Osteoblast (primary cell): ENCODE measurements at regions not wholly inside any gene's neighbourhood (a gene's known extent, or its start where the extent isn't known, plus 50 kb on each side); places are given as distances from the start of the nearest gene placed in this dataset.
"Not testable (repeated sequence)": the region's sequence is repeated elsewhere in the genome, so short reads cannot be mapped to it uniquely, and the experiment has no call there.

Source experiments
- DNase-seq: peaks from one replicate; pipeline ENCODE4 v3.0.0; 2011; ENCODE audit warnings: low spot score, mixed read lengths; ENCODE audit not compliant: insufficient read length; ENCODE audit errors: missing footprints
- H2AFZ ChIP-seq: 2 replicates; pipeline ENCODE4 v1.6.0; 2011; ENCODE audit warnings: mild to moderate bottlenecking, low read length
- H3K27ac ChIP-seq: 2 replicates; pipeline ENCODE4 v1.5.1; 2011; ENCODE audit warnings: mild to moderate bottlenecking, low read depth, low read length, moderate library complexity
- H3K27me3 ChIP-seq: 2 replicates; pipeline ENCODE4 v1.6.0; 2012; ENCODE audit warnings: mild to moderate bottlenecking, control low read depth, inconsistent platforms, low read length, moderate library complexity; ENCODE audit not compliant: insufficient read depth
- H3K36me3 ChIP-seq: 2 replicates; pipeline ENCODE4 v1.5.1; 2011; ENCODE audit warnings: mild to moderate bottlenecking, low read length, control low read depth, moderate library complexity; ENCODE audit not compliant: insufficient read depth
- H3K4me1 ChIP-seq: 2 replicates; pipeline ENCODE4 v1.5.1; 2011; ENCODE audit warnings: mild to moderate bottlenecking, low read length, control low read depth, moderate library complexity; ENCODE audit not compliant: insufficient read depth
- H3K4me2 ChIP-seq: 2 replicates; pipeline ENCODE4 v1.6.0; 2011; ENCODE audit warnings: mild to moderate bottlenecking, low read length; ENCODE audit not compliant: insufficient read depth
- H3K4me3 ChIP-seq: fragments of 200-600 bp; sonication (generic); 3 replicates; pipeline ENCODE4 v1.5.1; 2012; ENCODE audit warnings: mild to moderate bottlenecking, low read length, inconsistent platforms; ENCODE audit not compliant: insufficient read depth
- H3K79me2 ChIP-seq: 2 replicates; pipeline ENCODE4 v1.6.0; 2012; ENCODE audit warnings: mild to moderate bottlenecking, low read length, control low read depth, inconsistent platforms; ENCODE audit not compliant: insufficient read depth
- H3K9me3 ChIP-seq: 2 replicates; pipeline ENCODE4 v1.5.1; 2011; ENCODE audit warnings: low read depth, low read length, control low read depth
- H4K20me1 ChIP-seq: 2 replicates; pipeline ENCODE4 v1.6.0; 2012; ENCODE audit warnings: mild to moderate bottlenecking, low read length, control low read depth; ENCODE audit not compliant: insufficient read depth
- TF ChIP-seq, protein P1 (sequence below): IDR thresholded peaks from 2 replicates; pipeline ENCODE4 v1.5.1; 2011; ENCODE audit warnings: mild to moderate bottlenecking, low read depth, low read length, moderate library complexity; ENCODE audit errors: extremely low read depth

DNA sequence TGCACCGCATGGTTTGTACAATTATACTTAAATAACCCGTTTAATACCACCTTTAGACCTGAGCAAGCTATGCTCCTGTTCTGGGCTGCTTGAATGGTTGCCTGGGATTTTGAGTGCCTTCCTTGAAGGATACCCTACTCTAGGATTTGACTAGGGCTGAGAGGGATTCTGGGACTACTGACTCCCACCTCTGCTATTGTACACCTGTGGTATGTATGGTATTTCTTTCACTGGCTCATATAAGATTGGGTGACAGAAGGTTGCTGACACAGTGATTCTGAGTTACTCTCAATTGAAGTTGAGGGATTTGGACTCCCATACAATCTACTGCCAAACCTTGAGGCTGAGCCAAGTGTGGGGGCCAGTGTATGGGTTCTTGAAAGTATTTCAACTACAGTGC, 494.4 kb upstream of the SEMA3D start:
- H2AFZ ChIP-seq, result no peak overlapping the region
- H4K20me1 ChIP-seq, result no peaks in the 10 kb centered on the region
- H3K4me1 ChIP-seq, result no peaks in the 10 kb centered on the region
- H3K79me2 ChIP-seq, result no peaks in the 10 kb centered on the region
- H3K4me3 ChIP-seq, result no peak overlapping the region
- H3K9me3 ChIP-seq, result no peaks in the 10 kb centered on the region
- DNase-seq, result no peak
- H3K4me2 ChIP-seq, result no peak overlapping the region
- no peaks in the 10 kb centered on the region for H3K27me3 ChIP-seq
- H3K27ac ChIP-seq, result no peak overlapping the region
- TF ChIP-seq, protein P1, sequence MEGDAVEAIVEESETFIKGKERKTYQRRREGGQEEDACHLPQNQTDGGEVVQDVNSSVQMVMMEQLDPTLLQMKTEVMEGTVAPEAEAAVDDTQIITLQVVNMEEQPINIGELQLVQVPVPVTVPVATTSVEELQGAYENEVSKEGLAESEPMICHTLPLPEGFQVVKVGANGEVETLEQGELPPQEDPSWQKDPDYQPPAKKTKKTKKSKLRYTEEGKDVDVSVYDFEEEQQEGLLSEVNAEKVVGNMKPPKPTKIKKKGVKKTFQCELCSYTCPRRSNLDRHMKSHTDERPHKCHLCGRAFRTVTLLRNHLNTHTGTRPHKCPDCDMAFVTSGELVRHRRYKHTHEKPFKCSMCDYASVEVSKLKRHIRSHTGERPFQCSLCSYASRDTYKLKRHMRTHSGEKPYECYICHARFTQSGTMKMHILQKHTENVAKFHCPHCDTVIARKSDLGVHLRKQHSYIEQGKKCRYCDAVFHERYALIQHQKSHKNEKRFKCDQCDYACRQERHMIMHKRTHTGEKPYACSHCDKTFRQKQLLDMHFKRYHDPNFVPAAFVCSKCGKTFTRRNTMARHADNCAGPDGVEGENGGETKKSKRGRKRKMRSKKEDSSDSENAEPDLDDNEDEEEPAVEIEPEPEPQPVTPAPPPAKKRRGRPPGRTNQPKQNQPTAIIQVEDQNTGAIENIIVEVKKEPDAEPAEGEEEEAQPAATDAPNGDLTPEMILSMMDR, result no peak
- H3K36me3 ChIP-seq, result no peaks in the 10 kb centered on the region

DNA sequence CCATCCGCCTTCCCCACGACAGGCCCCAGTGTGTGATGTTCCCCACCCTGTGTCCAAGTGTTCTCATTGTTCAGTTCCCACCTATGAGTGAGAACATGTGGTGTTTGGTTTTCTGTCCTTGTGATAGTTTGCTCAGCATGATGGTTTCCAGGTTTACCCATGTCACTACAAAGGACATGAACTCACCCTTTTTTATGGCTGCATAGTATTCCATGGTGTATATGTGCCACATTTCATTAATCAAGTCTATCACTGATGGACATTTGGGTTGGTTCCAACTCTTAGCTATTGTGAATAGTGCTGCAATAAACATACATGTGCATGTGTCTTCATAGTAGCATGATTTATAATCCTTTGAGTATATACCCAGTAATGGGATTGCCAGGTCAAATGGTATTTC, 488.2 kb upstream of the SEMA3D start:
- not testable (repeated sequence) for H3K36me3 ChIP-seq, H3K27ac ChIP-seq, H2AFZ ChIP-seq, H3K4me3 ChIP-seq, H3K79me2 ChIP-seq, H3K9me3 ChIP-seq, H3K4me1 ChIP-seq, DNase-seq, H3K27me3 ChIP-seq, H3K4me2 ChIP-seq, H4K20me1 ChIP-seq

GRCh38 chr7:85673876-85674275, 487.0 kb upstream of the SEMA3D start:
- H3K4me2 ChIP-seq, result no peak overlapping the region
- no peak overlapping the region for H3K4me3 ChIP-seq
- H3K4me1 ChIP-seq, result no peaks in the 10 kb centered on the region
- TF ChIP-seq, protein P1, result no peak
- no peaks in the 10 kb centered on the region for H4K20me1 ChIP-seq
- no peaks in the 10 kb centered on the region for H3K27me3 ChIP-seq
- no peak for DNase-seq
- H2AFZ ChIP-seq, result no peak overlapping the region
- H3K27ac ChIP-seq, result no peak overlapping the region
- H3K36me3 ChIP-seq, result no peaks in the 10 kb centered on the region
- H3K9me3 ChIP-seq, result no peaks in the 10 kb centered on the region
- H3K79me2 ChIP-seq, result no peaks in the 10 kb centered on the region

DNA sequence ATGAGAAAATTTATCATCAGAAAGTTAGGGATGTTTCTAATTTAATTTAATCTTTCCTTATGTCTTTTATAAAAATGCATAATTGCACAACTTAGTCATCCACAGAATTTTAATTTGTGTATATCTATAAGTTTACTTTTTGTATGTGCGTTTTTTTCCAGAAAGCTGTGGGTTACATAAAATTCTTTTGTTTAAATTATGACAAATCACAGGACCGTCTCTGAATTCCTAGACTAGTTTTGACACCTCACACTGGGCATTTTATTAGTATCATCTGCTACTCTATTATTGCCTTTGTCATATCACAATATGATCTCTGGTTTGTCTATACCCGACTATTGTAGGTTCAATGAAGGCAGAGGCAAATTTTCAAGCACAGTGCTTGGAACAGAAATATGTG, 482.4 kb upstream of the SEMA3D start:
- H3K4me2 ChIP-seq, result no peak overlapping the region

More for the DNA sequence above, 482.4 kb upstream of the SEMA3D start:
- H3K27me3 ChIP-seq, result no peaks in the 10 kb centered on the region
- no peak overlapping the region for H2AFZ ChIP-seq
- H3K27ac ChIP-seq, result no peak overlapping the region
- TF ChIP-seq, protein P1, result no peak
- no peak for DNase-seq
- H3K4me3 ChIP-seq, result no peak overlapping the region
- no peaks in the 10 kb centered on the region for H3K9me3 ChIP-seq
- H4K20me1 ChIP-seq, result no peaks in the 10 kb centered on the region
- H3K4me1 ChIP-seq, result no peaks in the 10 kb centered on the region
- no peaks in the 10 kb centered on the region for H3K36me3 ChIP-seq
- no peaks in the 10 kb centered on the region for H3K79me2 ChIP-seq
